HG03103 (cell line): ENCODE measurements at regions not wholly inside any gene's neighbourhood (a gene's known extent, or its start where the extent isn't known, plus 50 kb on each side); places are given as distances from the start of the nearest gene placed in this dataset.
"Not testable (repeated sequence)": the region's sequence is repeated elsewhere in the genome, so short reads cannot be mapped to it uniquely, and the experiment has no call there.

Source experiments
- ATAC-seq: cut with Tn5 transposase; IDR thresholded peaks from one replicate; pipeline ENCODE4 v1.9.1; 2021; ENCODE audit warnings: low read depth; ENCODE audit not compliant: unreplicated experiment

GRCh38 chr2:163982938-163983337 lies 247.1 kb upstream of the FIGN start:
- no peak for ATAC-seq

DNA sequence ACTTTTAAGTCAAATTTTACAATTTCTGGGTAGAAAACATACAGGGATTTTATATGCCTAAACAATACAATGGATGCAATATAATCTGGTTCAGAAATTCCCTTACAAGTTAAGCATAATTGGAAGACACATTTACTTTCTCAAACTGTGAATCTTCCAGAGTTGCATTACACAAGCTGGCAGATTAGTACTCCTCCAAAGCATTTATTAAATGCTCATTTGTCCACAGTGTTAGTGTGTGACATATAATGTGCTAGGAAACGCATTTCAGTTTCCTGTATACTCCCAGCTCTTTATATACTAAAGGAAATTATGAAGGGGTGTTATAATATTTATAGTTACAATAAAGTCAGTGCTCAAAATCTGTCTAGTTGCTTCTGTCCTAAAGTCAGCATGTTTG lies 239.0 kb upstream of the FIGN start:
- no peak for ATAC-seq

GRCh38 chr2:163970058-163970813 lies 234.4 kb upstream of the FIGN start:
- no peak for ATAC-seq

GRCh38 chr2:163964278-163964677 lies 228.5 kb upstream of the FIGN start:
- ATAC-seq: not testable (repeated sequence)

DNA sequence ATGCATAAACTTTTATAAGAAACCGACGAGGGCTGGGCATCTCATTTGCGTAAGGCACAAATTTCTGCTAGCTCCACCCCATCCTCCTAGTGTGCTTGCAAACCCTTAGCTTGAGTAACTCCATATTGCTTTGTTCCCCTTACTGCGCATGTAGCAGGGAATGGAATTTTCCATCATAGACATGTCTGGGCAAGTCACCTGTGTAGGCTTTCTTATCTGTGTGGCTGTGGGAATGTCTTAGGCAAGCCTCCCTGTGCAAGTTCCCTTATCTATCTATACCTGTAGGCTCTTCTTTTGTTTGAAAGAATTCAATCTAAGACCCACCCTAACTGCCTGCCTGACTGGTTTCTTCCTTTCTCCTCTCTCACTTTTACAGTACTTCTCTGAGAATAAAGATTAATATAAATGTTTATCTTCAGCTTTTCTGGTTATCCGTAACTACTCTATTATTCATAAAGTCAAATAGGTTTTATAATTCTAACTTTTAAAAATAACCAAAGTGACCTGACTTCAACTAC lies 217.6 kb upstream of the FIGN start:
- no peak for ATAC-seq

DNA sequence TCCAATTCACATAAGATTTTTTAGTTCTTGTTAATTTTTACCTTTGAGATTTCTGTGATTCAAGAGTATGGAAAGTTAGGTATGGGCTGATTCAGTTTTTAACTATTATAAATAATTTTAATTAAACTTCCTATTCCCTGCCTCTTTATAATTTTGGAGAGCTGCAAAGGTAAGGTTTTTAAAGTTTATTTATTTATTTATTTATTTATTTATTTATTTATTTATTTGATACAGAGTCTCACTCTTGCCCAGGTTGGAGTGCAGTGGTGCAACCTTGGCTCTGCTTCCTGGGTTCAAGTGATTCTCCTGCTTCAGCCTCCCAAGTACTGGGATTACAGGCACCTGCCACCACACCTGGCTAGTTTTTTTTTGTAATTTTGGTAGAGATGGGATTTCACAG lies 215.5 kb upstream of the FIGN start:
- ATAC-seq: no peak

DNA sequence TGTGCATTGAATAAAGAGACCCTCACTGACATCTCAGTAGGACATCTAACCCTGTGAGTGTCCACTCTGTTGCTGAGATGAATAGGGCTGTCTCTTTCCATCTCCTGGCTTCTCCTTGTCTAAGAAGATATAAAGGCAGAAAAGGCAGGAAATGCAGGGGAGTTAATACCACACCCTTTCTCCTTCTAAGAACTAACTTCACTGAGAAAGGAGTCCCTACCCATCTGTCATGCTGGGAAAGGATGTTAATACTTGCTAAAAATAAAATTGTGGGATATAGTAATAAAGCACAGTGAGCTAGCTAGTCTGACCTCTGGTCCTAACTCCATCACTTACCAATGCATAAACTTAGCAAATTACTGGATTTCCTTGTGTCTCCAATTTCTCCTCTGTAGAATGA lies 213.9 kb upstream of the FIGN start:
- ATAC-seq: no peak

DNA sequence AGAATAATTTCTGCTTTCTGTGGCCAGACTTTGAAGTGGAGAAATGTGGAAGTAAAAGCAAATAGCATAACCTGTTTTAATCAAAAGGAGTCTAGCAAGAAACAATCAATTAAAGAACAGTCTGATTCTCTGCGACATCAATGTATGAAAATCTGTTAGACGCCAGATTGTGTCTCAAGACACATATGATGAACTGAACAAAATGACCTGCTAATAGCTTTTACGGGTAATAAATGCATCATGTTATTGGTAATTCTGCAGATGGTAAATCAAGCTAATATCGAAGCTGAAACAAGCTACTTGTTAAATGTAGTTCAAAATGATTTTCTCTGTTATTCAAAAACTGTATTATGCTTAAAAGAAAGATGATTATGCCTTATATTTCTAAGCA lies 208.5 kb upstream of the FIGN start:
- ATAC-seq: no peak

- ATAC-seq: no peak
Observed at GRCh38 chr2:163943403-163944346, 207.9 kb upstream of the FIGN start.

DNA sequence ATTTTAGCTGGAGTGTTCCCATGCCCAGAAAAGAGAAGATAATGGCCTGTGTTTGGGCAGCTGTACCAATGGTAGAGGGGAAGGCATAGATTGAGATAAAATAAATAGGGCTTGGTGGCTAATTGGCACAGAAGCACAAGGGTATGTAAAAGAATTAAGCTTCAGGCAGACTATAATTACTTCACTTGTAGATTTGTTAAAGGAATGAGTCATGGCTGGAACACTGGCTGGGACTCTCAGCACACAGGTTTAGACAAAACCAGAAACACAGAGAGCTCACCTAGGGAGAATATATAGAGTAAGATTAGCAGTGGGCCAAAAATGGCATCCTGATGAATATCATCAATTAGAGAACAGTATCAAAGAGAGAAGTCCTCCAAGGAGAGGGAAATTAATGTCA lies 198.3 kb upstream of the FIGN start:
- ATAC-seq: no peak

- ATAC-seq: no peak
Observed at GRCh38 chr2:163919717-163920116, 183.9 kb upstream of the FIGN start.

DNA sequence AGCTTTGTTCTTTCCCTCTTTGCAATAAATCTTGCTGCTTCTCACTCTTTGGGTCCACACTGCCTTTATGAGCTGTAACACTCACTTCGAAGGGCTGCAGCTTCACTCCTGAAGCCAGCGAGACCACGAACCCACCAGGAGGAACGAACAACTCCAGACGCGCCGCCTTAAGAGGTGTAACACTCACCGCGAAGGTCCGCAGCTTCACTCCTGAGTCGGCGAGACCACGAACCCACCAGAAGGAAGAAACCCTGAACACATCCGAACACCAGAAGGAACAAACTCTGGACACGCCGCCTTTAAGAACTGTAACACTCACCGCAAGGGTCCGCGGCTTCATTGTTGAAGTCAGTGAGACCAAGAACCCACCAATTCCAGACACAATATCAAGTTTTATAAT lies 178.7 kb upstream of the FIGN start:
- not testable (repeated sequence) for ATAC-seq

DNA sequence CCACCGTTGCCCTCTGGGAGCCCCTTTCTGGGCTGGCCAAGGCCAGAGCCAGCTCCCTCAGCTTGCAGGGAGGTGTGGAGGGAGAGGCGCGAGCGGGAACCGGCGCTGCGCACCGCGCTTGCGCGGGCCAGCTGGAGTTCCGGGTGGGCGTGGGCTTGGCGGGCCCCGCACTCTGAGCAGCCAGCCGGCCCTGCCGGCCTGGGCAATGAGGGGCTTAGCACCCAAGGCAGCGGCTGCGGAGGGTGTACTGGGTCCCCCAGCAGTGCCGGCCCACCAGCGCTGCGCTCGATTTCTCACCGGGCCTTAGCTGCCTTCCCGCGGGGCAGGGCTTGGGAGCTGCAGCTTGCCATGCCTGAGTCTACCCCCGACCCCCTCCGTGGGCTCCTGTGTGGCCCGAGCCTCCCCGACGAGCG lies 177.7 kb upstream of the FIGN start:
- ATAC-seq: not testable (repeated sequence)

GRCh38 chr2:163909411-163910080 lies 173.7 kb upstream of the FIGN start:
- no peak for ATAC-seq

GRCh38 chr2:163906410-163906809 lies 170.6 kb upstream of the FIGN start:
- no peak for ATAC-seq

DNA sequence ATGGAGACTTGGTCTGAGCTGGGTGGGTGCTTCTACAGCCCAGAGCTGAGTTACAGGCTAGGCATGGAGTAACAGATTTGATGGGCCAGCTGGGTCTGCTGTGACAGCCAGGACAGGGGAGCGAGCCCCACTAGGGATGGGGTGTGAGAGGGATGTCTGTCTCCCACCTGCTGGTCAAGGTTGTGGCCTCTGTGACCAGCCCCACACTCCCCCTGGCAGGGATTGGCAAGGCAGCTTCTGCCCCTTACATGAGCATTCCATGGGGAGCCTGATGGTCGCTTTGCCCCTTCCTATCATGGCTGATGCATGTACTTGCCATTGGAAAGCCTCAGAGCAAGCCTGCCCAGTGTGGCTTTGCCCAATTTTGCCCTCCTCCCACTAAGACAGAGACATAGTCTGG lies 162.0 kb upstream of the FIGN start:
- no peak for ATAC-seq

DNA sequence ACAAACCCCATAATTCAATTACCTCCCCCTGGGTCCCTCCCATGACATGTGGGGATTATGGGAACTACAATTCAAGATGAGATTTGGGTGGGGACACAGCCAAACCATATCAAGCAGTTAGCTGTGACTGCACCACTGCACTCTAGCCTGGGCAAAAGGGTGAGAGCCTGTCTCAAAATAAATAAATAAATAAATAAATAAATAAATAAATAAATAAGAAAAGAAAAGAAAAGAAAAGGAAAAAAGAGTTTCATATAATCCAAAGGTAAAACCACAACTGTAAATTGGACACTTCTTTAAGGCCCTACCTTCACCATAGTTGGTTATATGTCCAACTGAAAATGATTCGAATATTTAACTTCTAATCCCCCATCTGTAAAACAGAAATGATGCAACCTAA lies 157.6 kb upstream of the FIGN start:
- not testable (repeated sequence) for ATAC-seq

- no peak for ATAC-seq
Observed at GRCh38 chr2:163888591-163888990, 152.8 kb upstream of the FIGN start.

DNA sequence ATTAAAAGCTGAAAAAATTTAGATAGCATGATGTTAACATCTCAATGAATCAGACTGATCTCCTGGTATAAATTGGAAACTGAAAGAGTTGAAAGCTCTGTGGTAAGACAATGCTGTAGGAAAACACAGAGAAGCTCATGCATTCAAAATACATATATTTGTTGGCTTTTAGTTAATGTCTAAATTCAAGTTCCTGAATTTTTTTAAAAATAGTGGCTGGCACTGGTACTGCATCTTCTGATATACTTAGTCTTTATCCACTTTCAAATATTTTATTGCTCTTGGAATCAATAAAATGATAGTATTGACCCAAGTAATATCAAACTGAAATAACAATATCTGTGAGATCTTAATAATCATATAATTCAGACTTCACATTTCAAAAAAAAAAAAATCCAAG lies 151.4 kb upstream of the FIGN start:
- ATAC-seq: no peak

DNA sequence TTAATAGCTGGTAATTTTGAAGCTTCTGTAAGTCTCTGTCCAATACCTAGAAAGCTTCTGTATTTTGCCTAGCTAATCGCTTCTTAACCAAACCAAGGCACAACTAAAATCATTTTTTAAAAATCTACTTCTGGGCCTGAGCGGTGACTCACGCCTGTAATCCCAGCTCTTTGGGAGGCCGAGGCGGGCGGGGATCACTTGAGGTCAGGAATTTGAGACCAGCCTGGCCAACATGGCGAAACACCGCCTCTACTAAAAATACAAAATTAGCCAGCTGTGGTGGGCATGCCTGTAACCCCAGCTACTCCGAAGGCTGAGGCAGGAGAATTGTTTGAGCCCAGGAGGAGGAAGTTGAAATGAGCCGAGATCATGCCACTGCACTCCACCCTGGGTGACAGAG lies 148.6 kb upstream of the FIGN start:
- no peak for ATAC-seq

DNA sequence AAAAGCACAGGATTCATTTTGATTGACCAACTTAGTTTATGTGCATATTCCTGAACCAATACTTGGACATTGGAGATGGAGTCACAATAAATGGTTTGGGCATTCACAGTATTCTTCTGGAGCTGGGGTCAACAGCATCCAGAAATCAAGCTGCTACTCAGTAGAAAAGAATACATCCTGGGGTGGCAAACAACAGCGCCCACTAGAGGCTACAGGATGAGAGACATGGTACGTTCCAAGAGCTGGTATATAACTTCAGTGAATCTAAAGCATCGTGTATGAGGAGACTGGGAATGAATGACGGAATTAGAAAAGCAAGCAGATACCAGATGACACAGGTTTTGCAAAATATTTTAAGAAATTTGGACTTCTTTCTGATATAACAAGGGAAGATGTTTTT lies 142.9 kb upstream of the FIGN start:
- peak; percentile 79 for ATAC-seq
